HUDEP-2 (cell line): ENCODE measurements at regions not wholly inside any gene's neighbourhood (a gene's known extent, or its start where the extent isn't known, plus 50 kb on each side); places are given as distances from the start of the nearest gene placed in this dataset.

Experiments
- DNase-seq, 76 experiments: peaks; one replicate each; lab custom pipeline; 2025; ENCODE audit not compliant: unreplicated experiment in 76 of 76; lab: John Stamatoyannopoulos, UW

DNA sequence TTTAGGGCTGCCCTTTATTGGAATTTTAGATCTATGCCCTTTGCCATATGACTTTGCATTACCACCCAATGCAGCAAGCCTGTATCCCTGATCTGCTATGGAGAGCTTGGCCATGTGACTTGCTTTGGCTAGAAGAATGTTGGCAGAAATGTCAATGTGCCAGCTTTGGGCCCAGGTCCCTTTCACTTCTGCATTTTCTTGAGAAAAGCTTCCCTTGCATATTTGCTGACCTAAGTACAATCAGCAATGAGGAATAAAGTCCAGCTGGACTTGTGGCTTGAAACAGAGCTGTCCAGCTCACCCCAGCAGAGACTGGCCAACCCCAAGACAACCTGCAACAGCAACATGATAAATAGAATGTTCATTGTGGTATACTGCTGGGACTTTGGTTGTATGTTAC, 135.9 kb downstream of the PAH start:
- DNase-seq: no peak

DNA sequence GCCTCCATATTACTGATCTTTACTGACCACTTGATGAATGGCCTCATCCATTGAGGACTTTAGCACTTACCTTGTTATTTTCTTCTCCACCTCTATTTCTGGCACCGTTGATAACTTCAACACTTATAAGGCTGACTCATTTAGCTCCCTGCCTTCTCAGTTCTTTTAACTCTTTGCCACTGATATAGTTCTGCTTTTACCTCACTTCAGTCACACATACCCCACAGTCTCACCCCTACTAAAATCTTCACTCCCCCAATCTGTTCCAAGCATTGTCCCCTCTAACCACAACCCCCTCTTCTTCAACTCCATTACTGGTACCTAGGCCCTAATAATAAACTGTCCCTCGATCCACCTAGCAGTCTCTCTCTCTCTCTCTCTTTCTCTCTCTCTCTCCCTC, 141.0 kb downstream of the PAH start:
- no peak for DNase-seq

DNA sequence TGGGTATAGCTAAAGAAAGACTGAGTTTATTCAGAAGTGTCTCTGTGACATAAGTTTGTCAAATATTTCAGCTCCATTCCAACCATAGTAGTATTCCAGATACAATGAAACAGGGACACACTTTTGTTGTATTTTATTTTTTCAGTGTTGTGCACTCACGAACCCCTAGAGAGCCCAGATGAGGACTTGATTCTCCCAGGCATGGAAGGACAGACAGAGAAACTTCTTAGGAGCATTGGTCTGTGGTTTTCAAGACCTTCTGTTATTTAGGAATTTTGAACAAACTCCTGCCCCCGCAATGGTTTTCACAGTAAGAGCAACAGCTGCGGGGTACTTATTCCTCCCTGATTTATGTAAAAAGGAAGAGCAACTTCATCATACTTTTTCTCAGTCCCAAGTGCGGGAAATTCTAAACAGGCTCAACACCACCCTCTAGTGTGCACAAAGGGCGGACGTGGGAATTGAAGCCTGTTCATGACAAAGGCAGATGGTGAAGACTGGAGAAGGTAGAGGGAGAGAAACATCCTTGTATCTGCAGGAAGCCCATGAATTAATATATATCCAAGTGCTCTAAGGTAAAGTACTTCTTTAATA, 147.6 kb downstream of the PAH start:
- DNase-seq: peak in 20 of 76 experiments; percentile 1 to 48 (median 5)

DNA sequence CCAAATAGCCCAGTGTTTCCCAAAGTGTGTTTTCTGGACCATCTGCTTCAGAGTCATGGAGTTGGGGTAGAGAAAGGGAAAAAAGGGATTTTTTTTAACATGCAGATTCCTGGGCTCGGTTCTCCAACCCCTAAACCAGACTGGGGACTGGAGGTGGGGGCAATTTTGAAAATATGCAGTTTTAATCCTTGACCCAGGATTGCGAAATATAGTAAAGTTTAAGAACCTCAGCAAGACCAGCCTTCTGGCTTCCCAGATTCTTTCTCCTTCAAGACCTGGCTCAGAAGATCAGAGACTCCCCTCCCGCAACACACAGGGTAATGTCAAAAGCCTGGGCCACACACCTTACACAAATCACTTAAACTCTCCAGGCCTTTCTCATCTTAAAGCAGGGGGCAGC, 150.1 kb downstream of the PAH start:
- DNase-seq: no peak

DNA sequence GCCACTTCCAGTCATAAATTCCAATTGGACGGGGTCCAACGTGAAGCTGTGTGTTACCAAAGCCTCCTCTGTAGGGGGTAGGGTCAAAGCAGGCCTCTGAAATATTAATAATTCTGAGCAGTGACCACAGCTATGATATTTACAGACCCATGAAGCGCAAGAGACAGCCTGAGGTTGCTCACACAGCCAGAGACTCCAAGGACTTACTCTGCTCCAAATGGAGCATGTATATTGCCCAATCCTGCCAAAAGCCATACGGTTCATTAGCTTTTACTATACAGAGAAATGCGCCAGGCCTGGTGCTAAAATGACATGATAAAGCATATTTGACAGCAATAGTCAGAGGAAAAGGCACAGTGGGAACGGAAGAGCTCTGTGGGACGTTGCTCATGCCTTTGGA, 151.3 kb downstream of the PAH start:
- DNase-seq: no peak

DNA sequence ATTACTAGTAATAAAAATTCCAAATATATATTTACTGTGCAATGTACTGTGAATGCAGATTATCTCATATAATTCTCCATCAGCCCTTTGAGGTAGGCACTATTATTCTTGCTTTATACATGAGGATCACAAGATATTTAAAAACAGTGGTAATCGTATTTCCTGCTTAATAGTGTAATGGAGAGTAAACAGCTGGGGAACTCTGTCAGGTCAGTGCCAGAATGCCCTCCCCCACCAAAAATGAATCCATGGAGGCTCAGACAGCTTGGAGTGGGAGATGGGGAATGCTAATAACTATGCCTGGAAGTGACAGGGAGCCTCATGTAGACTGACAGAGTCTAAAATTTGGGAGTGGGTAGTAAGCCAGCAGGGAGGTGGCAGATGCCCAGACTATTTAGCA, 153.6 kb downstream of the PAH start:
- no peak for DNase-seq

DNA sequence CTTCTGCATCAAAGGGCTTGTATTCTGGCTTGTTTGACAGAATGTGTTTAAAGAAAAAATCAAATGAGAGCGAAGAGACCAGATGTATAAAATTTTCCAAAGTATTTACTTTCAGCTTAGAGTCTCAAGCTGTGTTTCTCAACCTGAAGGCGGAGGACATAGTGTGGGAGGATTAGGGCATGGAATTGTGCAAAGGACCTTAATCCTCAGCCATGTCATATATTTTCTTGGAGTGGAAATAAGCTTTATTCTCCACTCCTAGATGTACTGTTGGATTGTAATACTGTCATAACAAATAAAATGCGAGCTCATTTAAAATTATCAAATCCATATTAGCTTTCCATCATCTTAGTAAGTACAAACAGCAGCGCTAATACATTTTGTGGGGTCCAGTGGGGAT, 154.0 kb downstream of the PAH start:
- DNase-seq: no peak

DNA sequence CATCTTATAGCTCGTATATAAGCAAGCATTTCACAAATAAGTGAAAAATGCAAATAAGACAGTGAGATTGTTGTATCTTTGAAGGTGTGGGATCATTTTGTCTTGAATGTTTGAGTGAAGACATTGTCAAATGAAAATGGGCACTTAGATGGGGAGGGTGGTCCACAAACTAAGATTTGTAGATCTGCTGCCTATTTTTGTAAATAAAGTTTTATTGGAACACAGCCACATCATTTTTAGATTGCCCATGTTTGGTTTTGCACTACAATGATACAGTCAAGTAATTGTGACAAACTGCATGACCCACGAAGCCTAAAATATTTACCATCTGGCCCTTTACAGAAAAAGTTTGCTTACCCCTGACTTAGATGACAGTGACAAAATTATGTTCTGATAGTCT, 156.7 kb downstream of the PAH start:
- no peak for DNase-seq

DNA sequence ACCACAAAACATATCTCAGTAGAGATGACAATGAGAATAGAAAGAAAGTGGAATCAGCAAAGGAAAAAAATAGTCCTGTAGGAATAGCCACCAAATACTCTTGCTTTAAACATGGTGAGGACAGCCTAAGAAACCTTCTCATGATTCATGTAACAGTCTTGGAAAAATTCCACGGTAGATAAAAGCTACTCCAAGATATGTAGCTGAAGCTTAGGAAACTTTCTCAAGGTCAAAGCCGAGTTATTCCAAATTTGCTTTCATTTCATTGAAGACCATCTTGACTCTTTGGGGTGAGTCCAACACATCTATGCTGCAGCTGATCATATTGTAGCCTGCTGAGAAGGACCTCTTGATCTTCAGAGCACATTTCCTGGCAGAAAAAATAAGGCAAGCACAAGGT, 157.6 kb downstream of the PAH start:
- no peak for DNase-seq

DNA sequence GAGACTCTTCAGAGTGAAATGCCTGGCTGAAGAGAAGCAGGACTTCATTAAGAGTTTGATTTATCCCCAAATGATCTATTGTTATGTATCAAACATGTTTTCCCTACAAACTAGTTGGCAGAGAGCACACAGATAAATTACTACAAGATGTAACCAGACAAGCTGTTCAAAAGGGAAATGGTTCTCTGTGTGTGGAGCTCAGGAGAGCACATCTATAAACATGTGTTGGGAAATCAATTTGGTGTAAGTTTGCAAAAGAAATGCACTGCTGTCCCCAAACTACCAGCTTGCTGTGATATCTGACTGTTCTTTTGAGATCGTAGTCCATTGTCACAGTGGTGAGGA, 159.2 kb downstream of the PAH start:
- DNase-seq: no peak

DNA sequence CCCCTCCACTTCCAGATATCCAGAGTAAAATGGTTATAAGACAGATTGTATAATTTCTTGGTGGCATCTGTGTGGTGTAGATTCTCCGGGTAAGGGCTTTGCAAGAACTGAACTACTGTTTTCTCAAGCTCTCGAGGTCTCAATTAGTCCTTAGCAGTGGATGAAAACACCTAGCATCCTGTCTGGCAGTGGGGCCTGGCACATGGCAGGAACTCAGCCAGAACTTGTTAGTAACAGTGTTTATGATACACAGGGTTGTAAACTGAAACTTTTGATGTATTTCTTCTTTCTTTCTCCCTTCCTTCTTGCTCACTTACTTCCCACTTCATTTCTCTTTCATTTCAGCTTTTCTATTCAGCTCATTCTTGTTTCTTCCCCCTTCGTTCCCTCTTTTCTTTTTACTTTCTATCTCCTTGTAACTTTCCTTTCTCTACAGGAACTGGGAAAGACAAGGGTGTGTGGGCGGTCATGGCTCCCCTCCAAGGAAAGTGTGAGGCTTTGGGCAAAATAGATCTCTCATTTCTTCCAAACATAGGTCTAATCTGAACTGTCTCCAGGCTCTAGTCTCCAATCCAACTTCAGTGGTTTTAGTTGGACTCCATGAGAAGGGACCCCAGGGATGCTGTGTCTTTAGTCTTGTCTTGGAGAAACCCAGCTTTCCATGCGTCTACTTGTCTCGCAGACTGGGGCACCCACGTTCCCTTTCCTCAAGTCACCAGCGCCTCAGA, 159.7 kb downstream of the PAH start:
- DNase-seq: no peak

DNA sequence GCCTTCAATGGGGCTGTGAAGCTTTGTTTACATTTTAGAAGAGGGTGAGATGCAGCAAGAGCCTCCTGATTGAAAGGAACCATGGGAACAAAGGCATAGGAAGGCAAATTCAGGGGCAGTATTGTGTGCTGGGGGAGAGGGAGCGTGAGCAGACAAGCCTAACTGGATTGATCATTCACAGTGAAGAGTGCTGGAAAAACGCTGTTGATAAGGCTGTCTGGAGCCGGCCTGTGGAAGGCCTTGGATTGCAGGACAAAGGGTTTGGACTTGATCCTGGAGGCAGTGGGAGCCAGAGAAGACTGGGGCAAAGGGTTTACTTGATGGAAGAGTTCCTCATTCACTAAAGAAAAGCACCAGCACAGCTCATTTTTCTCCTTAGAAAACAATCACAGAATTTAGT, 160.5 kb downstream of the PAH start:
- DNase-seq: no peak

DNA sequence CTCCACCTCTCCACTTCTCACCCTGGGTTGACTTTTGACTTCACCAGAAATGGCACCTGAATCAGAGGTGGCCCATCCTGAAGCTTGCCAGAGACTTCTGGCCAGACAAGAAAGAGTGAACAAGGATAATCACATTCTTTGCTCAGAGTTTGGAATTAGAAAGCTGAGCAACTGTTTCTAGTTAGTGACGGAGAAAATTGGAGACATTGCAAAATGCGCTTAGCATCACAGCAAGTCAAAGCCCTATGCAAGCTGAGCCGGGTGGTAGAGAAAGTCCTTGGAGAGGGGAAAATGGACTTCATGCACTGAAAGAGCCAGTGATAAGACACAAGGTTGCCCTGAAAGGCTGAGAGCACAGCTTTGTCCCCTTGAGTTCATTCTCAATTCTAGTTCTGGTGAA, 161.8 kb downstream of the PAH start:
- no peak for DNase-seq

DNA sequence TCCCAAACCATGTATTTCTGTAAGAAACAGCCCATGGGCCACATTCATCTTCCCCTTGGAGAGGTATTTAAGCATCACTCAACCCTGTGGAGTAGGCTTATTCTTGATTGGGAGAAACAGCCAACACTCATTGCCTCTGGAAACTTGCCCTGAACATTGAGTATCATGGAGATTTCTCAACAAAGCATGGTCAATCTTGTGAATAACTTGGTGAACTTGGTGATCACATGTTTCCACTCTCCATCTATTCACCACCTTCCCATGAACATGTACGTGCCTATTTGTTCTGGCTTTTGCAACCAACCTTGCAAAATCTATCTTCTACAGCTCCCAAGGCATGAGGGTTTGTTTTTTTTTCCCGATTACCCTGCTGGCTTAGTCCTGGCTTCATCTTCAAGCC, 163.2 kb downstream of the PAH start:
- DNase-seq: no peak

DNA sequence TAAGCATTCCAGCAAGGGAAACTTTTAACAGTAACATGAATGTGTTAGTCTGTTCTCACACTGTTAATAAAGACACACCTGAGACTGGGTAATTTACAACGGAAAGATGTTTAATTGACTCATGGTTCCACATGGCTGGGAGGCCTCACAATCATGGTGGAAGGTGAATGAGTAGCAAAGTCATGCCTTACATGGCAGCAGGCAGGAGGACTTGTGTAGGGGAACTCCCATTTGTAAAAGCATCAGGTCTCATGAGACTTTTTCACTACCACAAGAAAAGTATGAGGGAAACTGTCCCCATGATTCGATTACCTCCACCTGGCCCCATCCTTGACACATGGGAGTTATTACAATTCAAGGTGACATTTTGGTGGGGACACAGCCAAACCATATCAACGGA, 168.3 kb downstream of the PAH start:
- DNase-seq: no peak

DNA sequence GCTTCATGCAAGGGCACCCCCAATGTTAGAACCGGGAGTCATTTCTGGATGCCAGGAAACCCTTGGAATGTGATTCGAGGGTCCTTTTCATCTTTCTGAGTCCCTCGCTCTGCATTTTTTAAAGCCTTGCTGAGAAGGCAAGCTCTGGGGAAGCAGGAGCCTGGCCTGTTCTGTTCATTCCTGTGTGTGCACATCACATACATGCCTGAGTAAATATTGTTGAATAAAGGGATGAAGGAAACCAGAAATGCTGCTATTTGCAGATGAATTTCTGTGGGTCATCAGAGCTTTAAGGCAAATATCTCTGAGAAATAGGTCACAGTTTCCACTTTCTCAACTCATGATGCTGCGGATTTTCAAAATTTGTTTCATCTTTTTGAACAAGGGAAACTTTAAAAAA, 170.1 kb downstream of the PAH start:
- DNase-seq: no peak

DNA sequence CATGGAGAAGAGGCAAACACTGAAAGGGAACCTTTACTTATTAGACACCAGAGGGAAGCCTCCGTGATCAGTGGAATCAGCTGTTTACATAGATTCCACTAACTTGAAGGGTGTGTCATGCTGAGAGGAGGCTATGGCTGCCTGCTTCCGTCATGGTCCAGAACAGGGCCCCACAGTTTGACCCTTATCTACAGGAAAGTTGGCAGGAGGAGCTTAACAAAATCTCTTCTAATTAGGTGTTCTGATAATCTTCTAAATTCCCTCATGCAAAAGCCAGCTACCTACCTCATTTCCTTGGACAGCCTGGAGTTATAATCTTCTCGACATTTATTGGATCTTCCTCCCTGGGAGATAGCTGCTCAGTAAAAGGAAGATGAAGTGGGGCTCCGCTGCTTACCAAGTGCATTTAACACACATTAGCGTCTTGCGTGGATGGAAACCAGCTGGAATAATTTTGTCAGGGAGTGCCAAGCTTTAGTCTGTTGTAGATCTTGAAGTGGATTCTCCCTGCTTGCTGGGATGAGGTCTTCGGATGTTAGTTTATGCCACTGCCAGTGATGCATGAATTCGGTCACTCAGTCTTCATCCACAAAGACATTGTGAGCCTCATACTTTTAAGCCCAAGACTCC, 171.0 kb downstream of the PAH start:
- DNase-seq: no peak

DNA sequence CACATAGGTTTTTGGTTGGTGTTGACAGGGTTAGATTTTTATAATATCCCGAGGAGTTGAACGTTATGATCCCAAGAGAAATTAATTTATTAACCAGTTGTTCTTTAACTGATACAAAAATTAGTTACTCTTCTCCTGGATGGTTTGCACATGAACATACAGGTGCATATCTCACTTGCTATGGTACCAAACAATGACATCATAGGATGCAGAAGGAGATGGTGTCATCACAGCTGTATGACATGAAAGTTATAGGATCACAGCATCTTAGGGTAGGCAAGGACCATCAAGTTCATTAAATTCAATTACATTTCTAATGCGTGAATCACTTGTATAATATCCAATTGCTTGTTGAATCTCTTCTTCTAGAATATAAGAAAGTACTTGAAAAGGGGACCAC, 175.8 kb downstream of the PAH start:
- DNase-seq: no peak

DNA sequence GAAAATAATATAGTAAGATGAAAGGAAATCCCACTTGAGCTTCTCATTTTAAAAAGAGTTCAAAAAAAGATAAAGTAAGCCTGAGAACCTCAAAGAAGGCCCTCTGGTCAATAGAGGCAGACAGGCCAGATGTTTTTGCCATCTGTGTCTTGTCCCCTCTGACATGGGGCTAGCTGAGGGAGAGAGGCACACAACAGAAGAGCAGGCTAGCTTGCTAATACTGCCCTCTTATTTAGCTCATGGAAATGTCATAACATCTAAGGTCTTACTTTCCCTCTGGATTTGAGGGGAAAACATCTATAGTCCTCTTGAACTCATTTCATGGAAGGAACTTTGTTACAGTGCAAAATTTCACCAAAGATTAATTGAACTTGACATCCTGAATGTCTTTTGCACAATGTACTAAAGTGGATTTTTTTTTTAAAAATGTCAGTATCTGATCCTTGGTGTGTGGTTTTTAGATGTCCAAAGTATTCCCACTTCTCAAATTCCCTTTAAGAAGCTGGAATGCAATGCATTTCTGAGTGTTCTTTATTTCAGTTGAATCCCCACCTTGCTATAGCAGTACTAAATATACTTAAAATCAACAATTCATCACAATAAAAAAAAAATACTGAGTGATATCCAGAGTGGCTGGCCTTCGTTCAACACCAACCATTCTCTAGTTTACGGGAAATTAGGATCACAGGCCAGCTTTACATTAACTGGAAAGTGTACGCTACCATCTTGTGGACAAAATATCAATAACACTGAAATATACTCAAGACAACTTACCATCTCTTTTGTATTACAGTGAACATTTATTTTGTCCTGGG, 176.7 kb downstream of the PAH start:
- peak in 1 of 76 experiments; percentile 2 for DNase-seq

DNA sequence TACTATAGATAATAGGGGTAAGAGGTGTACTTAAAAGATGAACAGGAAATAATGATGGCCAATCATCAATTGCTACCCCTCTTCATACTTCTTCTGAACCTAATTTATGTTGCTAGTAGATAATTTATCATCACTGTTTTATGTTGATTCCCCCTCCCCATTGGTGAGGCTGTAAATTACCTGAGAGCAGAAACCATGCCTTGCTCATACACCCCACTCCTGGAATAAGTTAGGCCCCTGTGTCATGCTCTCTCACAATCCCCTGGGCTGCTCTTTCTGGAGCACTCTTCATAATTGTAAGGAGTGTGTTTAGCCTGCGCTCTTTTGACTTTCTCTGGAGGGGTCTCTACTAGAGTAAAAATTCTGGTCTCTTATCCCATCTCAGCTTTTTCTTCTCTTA, 180.7 kb downstream of the PAH start:
- DNase-seq: no peak

DNA sequence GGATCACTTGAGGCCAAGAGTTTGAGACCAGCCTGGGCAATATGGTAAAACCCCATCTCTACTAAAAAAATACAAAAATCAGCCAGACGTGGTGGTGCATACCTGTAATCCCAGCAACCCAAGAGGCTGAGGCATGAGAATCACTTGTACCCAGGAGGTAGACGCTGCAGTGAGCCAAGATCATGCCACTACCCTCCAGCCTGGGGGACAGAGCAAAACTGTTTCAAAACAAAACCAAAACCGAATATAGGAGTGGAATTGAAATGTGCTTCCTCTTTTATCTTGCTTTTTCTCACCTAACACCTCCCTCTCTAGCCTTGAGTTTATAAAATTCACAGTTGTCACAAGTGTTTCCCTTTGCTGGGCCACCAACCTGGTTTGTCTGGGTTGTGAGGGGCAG, 181.9 kb downstream of the PAH start:
- no peak for DNase-seq

DNA sequence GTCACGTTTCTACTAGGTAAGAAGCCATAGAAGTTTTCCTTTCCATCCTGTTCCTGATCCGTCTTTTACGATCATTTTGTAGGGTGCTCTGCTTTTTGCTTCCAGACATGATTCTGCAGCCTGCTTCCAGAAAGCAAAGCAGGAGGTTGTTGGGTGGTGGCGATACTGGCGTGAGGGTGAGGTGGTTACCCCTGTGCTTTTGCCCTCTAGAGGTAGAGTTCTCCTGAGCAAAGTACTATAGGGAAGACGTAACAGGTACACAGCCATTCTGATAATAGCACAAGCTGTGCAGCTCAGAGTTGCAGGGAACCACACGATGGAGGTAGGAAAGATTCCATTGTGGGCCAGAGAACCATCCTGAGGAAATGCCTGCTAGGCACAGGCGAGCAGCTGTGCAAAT, 186.0 kb downstream of the PAH start:
- DNase-seq: no peak
